Ishikawa (cell line): ENCODE measurements at regions not wholly inside any gene's neighbourhood (a gene's known extent, or its start where the extent isn't known, plus 50 kb on each side); places are given as distances from the start of the nearest gene placed in this dataset.

Experiments used
- EP300 ChIP-seq: IDR thresholded peaks from 2 replicates; pipeline ENCODE4 v1.6.1; 2012; ENCODE audit warnings: borderline replicate concordance
- FOXM1 ChIP-seq: IDR thresholded peaks from 2 replicates; pipeline ENCODE4 v1.6.1; 2012; ENCODE audit warnings: low read depth, borderline replicate concordance
- MAX ChIP-seq: IDR thresholded peaks from 2 replicates; pipeline ENCODE4 v1.6.1; 2012
- NFIC ChIP-seq: IDR thresholded peaks from 2 replicates; pipeline ENCODE4 v1.6.1; 2012
- TAF1 ChIP-seq: IDR thresholded peaks from 2 replicates; pipeline ENCODE4 v1.6.1; 2012; ENCODE audit warnings: low read depth, mild to moderate bottlenecking
- TCF12 ChIP-seq: IDR thresholded peaks from 2 replicates; pipeline ENCODE4 v1.6.1; 2012; ENCODE audit warnings: low read depth
- TEAD4 ChIP-seq: IDR thresholded peaks from 2 replicates; pipeline ENCODE4 v1.6.1; 2012
- YY1 ChIP-seq: IDR thresholded peaks from 2 replicates; pipeline ENCODE4 v1.6.1; 2012; ENCODE audit warnings: low read depth
- ZBTB7A ChIP-seq: IDR thresholded peaks from 2 replicates; pipeline ENCODE4 v1.6.1; 2012; ENCODE audit warnings: low read depth
- TF ChIP-seq, protein P1 (sequence below): IDR thresholded peaks from 2 replicates; pipeline ENCODE4 v1.6.1; 2012
- TF ChIP-seq, protein P2 (sequence below): IDR thresholded peaks from 2 replicates; pipeline ENCODE4 v1.6.1; 2012; ENCODE audit warnings: low read depth, mild to moderate bottlenecking

GRCh38 chr2:16271231-16271896, 331.0 kb downstream of the MYCN start:
- TF ChIP-seq MAX (no peak), NFIC (no peak), TCF12 (no peak), EP300 (no peak), ZBTB7A (no peak), YY1 (no peak), TEAD4 (no peak), TAF1 (no peak), FOXM1 (no peak)
- TF ChIP-seq, protein P1, sequence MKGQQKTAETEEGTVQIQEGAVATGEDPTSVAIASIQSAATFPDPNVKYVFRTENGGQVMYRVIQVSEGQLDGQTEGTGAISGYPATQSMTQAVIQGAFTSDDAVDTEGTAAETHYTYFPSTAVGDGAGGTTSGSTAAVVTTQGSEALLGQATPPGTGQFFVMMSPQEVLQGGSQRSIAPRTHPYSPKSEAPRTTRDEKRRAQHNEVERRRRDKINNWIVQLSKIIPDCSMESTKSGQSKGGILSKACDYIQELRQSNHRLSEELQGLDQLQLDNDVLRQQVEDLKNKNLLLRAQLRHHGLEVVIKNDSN, result no peak
- TF ChIP-seq, protein P2, sequence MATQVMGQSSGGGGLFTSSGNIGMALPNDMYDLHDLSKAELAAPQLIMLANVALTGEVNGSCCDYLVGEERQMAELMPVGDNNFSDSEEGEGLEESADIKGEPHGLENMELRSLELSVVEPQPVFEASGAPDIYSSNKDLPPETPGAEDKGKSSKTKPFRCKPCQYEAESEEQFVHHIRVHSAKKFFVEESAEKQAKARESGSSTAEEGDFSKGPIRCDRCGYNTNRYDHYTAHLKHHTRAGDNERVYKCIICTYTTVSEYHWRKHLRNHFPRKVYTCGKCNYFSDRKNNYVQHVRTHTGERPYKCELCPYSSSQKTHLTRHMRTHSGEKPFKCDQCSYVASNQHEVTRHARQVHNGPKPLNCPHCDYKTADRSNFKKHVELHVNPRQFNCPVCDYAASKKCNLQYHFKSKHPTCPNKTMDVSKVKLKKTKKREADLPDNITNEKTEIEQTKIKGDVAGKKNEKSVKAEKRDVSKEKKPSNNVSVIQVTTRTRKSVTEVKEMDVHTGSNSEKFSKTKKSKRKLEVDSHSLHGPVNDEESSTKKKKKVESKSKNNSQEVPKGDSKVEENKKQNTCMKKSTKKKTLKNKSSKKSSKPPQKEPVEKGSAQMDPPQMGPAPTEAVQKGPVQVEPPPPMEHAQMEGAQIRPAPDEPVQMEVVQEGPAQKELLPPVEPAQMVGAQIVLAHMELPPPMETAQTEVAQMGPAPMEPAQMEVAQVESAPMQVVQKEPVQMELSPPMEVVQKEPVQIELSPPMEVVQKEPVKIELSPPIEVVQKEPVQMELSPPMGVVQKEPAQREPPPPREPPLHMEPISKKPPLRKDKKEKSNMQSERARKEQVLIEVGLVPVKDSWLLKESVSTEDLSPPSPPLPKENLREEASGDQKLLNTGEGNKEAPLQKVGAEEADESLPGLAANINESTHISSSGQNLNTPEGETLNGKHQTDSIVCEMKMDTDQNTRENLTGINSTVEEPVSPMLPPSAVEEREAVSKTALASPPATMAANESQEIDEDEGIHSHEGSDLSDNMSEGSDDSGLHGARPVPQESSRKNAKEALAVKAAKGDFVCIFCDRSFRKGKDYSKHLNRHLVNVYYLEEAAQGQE, result no peak
